ENCODE measurements at regions not wholly inside any gene's neighbourhood (a gene's known extent, or its start where the extent isn't known, plus 50 kb on each side); places are given as distances from the start of the nearest gene placed in this dataset.
"Not testable (repeated sequence)": the region's sequence is repeated elsewhere in the genome, so short reads cannot be mapped to it uniquely, and the experiment has no call there.

DNA sequence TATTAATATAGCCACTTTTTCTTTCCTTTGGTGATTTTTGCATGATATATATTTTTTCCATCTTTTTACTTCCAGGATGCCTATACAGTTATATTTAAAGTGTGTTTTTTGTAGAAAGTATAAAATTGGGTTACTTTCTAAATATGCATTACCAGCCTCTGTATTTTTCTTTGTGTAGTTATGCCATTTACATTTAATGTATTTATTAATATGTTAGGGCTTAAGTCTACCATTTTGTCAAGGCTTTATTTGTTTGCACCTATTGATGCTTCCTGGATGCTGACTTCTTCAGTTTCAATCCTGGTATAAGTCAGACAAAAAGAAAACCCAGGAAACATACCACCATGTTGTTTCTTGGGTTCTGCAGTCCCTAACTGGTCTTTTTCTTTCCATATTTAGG, 911.1 kb upstream of the GOT2 start:
- TF ChIP-seq, protein P1, sequence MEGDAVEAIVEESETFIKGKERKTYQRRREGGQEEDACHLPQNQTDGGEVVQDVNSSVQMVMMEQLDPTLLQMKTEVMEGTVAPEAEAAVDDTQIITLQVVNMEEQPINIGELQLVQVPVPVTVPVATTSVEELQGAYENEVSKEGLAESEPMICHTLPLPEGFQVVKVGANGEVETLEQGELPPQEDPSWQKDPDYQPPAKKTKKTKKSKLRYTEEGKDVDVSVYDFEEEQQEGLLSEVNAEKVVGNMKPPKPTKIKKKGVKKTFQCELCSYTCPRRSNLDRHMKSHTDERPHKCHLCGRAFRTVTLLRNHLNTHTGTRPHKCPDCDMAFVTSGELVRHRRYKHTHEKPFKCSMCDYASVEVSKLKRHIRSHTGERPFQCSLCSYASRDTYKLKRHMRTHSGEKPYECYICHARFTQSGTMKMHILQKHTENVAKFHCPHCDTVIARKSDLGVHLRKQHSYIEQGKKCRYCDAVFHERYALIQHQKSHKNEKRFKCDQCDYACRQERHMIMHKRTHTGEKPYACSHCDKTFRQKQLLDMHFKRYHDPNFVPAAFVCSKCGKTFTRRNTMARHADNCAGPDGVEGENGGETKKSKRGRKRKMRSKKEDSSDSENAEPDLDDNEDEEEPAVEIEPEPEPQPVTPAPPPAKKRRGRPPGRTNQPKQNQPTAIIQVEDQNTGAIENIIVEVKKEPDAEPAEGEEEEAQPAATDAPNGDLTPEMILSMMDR (IDR thresholded peaks at IDR 0.05; ENCODE audit: insufficient read depth, low read length, poor library complexity, severe bottlenecking) = no peak
- DNase-seq (ENCODE audit: extremely low read depth, insufficient read length) = no peak
- H3K36me3 ChIP-seq (ENCODE audit: control insufficient read depth, insufficient read depth, low read length) = no peaks in the 10 kb centered on the region
- H3K27me3 ChIP-seq (replicated peaks; ENCODE audit: control insufficient read depth, insufficient read depth, low read length) = no peaks in the 10 kb centered on the region
- H3K4me3 ChIP-seq (replicated peaks; ENCODE audit: low read depth, low read length) = no peak overlapping the region

DNA sequence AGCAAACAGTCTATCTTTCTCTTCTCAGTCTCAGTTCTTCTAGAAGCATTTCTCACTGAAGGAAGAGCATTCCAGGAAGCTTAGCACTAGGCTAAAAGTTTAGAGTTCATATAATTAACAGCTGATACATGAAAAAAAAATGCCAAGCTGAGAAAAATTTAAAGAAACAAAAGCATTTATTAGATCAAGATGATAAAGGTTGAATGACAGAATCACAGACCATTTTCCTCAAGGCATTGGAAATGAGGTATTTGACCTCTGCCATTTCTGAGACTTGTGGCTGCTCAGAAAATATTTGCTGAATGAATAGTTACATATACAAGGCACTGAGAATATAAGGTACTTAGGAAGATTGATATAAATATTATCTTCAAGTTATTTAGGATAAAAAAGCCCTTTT, 901.6 kb upstream of the GOT2 start:
- DNase-seq (ENCODE audit: extremely low read depth, insufficient read length) = no peak
- Histone ChIP-seq H3K4me3 (replicated peaks; ENCODE audit: low read depth, low read length) (no peak overlapping the region), H3K27me3 (replicated peaks; ENCODE audit: control insufficient read depth, insufficient read depth, low read length) (no peaks in the 10 kb centered on the region), H3K36me3 (ENCODE audit: control insufficient read depth, insufficient read depth, low read length) (no peaks in the 10 kb centered on the region)
- TF ChIP-seq, protein P1 (IDR thresholded peaks at IDR 0.05; ENCODE audit: insufficient read depth, low read length, poor library complexity, severe bottlenecking) = no peak

DNA sequence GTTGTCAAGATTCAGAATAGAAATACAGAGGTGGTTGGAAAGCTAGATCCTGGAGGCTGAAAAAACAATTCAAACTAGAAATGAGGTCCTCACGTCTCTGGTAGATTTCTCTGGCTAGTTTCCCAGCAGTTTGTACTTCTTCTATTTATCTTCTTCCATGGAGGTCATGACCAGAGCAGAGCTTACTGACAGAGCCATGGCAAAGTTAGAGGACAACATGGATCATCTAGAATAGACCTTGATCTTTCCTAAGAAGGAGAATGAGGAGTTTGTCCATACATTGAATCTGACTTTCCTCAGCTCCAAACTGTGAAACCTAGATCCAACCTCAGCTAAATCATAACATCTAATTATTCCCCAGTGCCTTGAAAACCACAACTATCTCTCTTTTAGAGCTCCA, 900.8 kb upstream of the GOT2 start:
- no peak for DNase-seq (ENCODE audit: extremely low read depth, insufficient read length)

DNA sequence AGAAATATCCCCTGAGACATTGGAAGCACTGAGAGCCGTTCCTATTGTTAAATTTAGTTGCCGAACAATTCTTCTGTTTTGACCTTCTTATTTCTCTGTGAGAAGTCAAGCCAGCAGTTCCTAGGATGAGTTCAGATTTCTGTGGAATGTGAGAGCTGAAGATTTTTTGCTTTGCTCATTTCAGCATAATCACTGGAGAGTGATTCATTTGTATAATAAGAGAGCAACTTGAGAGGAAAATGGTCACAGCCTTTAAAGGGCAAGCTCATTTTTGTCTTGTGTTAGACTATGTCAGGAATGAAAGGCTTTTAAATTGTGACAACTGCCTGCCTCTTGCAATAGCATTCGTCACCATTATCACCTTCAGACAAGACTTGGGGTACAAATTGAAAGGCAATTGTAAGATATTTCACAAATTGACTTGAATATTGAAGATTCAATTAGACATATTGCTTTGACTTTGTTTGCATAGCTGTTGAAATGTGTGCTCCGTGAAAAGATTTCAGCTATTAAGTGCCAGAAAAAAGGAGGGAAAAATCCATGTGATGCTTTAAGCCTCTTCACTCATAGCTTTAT, 900.0 kb upstream of the GOT2 start:
- Histone ChIP-seq H3K4me3 (replicated peaks; ENCODE audit: low read depth, low read length) (no peak overlapping the region), H3K36me3 (ENCODE audit: control insufficient read depth, insufficient read depth, low read length) (no peaks in the 10 kb centered on the region), H3K27me3 (replicated peaks; ENCODE audit: control insufficient read depth, insufficient read depth, low read length) (no peaks in the 10 kb centered on the region)
- DNase-seq (ENCODE audit: extremely low read depth, insufficient read length) = no peak
- TF ChIP-seq, protein P1 (IDR thresholded peaks at IDR 0.05; ENCODE audit: insufficient read depth, low read length, poor library complexity, severe bottlenecking) = no peak

More for the DNA sequence above, 900.8 kb upstream of the GOT2 start:
- H3K36me3 ChIP-seq (ENCODE audit: control insufficient read depth, insufficient read depth, low read length) = no peaks in the 10 kb centered on the region
- TF ChIP-seq, protein P1 (IDR thresholded peaks at IDR 0.05; ENCODE audit: insufficient read depth, low read length, poor library complexity, severe bottlenecking) = no peak
- no peaks in the 10 kb centered on the region for H3K27me3 ChIP-seq (replicated peaks; ENCODE audit: control insufficient read depth, insufficient read depth, low read length)
- no peak overlapping the region for H3K4me3 ChIP-seq (replicated peaks; ENCODE audit: low read depth, low read length)

DNA sequence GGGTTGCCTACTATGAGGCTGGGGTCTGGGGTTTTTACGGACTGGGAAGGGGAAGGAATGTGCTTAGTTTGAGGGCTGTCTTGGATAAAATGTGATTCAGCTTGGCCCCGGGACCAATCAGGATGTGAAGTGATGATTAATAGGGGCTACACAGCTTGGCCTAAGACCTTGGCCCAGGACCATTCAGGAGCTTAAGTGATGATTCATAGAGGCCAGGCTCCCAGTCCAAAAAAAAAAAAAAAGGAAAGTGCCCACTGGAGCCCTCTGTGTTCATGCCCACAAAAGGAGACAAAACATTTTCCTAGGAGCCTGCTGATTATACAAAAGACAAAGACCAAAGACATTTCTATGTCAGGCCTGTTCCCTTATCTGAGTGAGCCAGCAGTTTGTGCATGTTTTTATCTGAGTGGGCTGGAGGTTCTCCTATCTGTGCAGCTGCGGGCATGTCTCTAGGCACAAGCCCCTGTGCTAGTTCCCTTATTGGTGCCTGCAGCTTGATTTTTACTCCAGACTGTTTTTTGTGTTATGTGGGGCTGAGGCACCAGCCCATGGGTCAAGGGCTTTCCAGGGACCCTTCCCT, 898.2 kb upstream of the GOT2 start:
- no peaks in the 10 kb centered on the region for H3K27me3 ChIP-seq (replicated peaks; ENCODE audit: control insufficient read depth, insufficient read depth, low read length)
- DNase-seq (ENCODE audit: extremely low read depth, insufficient read length) = no peak
- TF ChIP-seq, protein P1 (IDR thresholded peaks at IDR 0.05; ENCODE audit: insufficient read depth, low read length, poor library complexity, severe bottlenecking) = no peak
- H3K4me3 ChIP-seq (replicated peaks; ENCODE audit: low read depth, low read length) = no peak overlapping the region
- H3K36me3 ChIP-seq (ENCODE audit: control insufficient read depth, insufficient read depth, low read length) = no peaks in the 10 kb centered on the region

DNA sequence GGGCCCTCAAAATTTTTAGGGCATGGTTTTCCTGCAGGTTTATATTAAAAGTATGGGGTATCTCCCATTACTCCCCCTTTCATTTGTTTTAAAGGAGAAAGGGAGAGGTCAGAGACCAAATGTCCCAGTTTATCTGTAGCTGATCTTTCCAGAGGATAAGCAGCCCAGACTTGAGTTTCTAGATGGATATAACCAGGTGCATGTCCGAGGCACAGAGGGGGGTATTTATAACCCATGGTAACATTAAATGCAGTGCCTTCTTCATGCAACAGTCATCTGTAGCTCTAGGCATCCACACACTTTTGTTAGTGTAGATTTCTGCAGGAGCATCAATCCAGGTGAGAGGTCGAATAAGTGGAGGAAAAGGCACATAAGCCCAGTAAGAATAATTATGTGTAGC, 890.3 kb upstream of the GOT2 start:
- not testable (repeated sequence) for H3K27me3 ChIP-seq (replicated peaks; ENCODE audit: control insufficient read depth, insufficient read depth, low read length); H3K36me3 ChIP-seq (ENCODE audit: control insufficient read depth, insufficient read depth, low read length); DNase-seq (ENCODE audit: extremely low read depth, insufficient read length); H3K4me3 ChIP-seq (replicated peaks; ENCODE audit: low read depth, low read length)

All from GM06990 (cell line).